Activated T-cell treated with anti-CD3 and anti-CD28 coated beads for 48 hours (primary cell): ENCODE measurements at regions not wholly inside any gene's neighbourhood (a gene's known extent, or its start where the extent isn't known, plus 50 kb on each side); places are given as distances from the start of the nearest gene placed in this dataset.

Experiments used
- DNase-seq: peaks from one replicate; pipeline ENCODE4 v3.0.0-alpha.2; 2020; ENCODE audit warnings: low read depth

DNA sequence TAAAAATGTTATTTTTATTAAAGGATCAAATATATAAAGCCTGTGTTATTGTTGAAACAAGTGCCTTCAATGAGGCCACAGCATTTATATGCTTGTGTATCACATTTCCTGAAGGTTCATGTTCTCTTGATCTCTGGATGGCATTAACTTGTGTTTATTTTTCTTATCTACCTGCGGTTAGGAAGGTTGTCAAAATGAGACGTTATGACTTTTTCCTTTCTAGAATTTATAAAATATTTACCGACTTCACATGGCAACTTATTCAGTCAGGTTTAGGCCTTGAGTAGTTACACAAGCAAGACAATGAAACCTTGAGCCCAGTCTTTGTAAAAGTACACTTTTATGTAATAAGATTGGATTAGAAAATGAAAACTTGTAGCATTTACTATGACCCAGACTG, 196.4 kb upstream of the ACVR2A start:
- DNase-seq: no peak

DNA sequence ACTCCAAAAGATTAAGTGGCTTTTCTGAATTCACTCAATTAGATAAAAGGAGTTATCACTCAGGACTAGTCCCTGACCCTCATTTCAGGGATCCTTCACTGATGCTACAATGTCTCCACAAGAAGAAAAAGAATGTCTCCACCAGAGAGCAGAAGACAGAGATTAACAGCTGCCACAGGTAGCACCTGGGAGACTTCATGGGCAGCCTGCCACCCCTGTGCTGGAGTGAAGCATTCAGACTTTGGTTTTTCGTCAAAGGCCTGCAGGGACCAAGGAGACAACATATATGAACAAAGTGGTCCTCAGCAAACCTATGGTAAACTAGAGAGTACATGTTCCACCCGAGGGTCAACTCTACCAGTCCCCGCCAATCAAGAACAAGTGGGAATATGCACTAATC, 197.0 kb upstream of the ACVR2A start:
- no peak for DNase-seq

DNA sequence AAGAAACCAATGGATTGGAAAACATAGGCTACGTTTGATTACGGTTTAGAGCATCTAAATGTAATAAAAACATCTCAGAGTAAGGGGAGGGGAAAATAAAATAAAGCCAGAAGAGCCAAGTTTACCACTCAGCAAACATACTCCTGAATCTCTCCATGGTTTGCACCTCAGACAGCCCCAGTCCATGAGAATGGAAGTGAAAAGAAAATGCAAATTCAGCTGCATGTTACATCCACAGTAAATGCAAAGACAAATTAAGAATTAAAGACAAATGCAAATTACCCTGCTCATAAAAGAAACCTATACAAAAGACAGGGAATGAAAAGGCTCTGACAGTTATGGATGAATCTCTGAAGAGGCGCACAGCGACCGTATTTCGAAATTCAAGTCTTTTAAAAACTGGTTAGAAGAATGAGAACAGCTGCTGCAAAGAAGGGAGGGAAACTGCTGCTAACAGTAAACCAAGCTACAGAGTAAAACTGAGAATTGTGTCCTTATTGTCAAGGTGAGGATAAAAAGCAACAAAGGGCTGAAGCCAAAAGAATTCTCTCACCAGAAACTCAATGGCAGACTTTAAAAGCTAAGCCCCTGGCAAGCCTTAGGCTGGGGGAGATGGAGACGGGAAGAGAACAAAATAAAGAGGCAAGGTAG, 197.9 kb upstream of the ACVR2A start:
- DNase-seq: no peak

DNA sequence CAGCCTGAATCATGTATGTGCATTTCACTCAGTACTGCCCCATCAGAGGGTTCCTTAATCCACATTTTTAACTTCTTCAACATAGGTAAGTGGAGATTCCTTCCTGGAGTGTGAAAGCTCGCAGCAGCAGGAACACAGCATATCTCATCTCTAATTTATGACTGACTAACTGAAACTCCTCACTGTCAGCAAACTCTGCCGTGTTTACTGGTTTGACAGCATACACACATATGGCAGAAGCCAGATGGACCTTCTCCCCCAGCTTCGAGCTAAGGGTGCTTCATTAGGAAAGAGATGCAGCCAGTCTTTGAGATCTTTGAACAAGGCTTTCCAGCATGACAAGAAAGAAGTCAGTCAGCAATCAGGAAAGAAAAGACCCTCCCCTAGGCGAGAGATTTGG, 200.3 kb upstream of the ACVR2A start:
- no peak for DNase-seq

DNA sequence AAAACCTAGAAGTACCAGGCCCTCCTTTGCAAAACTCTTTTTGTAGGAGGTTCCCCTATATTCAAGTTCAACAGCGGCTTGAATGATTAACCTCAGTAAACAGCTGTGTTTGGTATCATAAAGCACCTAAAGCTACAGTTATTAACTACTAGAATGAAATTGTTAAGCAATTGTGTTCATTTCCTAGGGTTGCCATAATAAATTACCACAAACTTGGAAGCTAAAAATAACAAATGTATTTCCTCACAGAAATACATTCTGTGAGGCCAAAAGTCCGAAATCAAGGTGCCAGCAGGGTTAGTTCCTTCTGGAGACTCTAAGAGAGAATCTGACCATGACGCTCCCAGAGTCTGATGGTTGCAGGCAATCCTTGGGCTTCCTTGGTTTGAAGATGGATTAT, 202.1 kb upstream of the ACVR2A start:
- no peak for DNase-seq

DNA sequence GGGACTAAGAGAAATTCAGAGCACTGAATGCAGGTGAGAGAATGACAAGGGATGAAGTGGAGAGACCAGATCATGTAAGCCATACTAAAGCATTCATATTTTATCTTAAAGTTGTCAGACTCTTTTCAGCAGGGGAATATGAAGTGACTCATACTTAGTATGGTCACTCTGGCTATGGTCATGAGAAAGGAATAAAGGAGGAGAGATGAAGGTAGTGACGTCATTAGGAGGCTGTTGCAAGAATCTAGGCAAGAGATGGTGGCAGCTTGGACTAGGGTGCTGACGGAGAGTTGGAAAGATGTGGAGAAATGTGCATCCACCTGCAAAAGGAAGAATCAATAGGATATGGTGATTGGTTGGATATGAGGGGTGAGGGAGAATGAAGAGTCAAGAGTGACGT, 203.2 kb upstream of the ACVR2A start:
- no peak for DNase-seq

DNA sequence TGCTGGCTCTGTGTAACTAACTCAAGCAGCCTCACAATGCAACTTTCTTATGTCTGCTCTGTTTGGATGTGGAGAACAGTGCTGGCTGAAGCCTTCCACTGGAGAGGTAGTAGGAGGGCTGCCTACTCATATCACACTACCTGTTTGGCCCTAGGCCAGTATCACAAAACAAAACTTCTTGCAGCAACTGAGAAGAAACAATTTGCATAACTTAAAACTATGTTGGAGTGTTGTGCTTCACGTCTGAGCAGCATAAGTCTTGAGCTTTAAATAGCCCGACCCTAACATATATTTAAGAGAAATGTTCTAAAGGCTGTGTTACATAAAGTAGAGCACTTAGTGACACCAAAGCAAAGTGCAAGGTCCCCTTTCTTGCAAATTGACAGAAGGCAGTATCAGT, 204.9 kb upstream of the ACVR2A start:
- no peak for DNase-seq

DNA sequence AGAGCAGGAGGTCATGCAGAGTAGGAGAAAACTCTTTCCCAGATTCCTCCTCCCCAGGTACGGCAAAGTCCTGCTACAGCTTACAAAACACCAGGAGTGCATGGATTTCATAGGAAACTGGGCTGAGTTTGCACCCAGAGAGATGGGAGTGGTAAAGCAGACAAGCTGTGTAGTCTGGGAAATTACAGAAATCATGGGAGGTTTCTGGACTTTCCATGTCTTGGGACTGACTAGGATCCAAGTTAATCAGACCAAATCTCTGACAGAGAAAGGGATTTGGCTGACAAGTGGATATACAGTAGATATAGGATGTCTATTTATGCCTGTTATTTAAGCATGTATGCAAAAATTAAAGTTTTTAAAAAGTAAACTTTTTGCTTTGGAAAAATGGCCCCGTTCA, 205.4 kb upstream of the ACVR2A start:
- no peak for DNase-seq

DNA sequence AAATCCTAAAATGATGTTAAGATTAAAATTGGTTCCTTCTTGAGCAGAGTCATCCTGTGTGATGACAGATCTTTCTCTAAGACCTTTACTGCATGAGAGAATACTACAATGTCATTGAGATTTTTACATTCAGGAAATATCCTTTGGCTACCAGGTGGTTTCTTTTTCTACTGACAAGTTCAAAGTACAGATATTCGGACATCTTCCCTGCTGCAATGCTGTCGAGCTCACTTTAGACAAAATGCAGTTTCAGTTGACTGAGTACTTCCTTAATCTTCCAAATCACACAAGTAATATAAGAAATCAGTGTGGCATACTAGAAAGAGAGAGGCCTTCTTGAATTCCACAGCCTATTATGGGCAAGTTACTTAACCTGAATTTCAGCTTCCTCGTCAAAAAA, 207.9 kb upstream of the ACVR2A start:
- no peak for DNase-seq

DNA sequence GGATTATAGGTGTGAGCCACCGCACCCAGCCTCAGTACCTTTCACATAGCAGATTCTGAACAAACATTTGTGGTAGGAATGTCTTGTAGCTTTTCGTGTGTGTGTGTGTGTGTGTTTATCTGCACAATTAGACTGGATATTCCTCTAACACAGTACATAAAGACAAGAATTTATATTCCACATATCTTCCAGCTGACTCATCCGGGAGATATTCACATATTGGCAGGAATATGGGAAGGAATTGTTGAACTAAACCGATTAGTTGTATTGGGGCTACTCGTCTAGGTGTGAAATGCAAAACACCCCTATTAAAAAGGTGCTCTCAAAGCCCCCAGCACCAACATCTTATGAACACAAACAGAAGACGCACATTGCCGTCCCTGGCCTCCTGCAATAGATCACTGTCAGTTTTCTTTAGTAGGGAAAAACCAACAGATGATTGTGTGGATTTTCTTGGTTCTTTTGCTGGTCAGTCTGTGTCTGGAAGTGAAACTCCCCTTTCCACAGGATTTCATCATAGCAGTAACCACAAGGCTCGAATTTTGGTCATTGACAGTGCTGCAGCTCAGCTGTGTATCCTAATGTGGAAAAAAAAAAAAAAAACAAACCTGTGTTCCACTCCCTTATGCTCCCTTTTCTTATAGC, 208.5 kb upstream of the ACVR2A start:
- DNase-seq: no peak

DNA sequence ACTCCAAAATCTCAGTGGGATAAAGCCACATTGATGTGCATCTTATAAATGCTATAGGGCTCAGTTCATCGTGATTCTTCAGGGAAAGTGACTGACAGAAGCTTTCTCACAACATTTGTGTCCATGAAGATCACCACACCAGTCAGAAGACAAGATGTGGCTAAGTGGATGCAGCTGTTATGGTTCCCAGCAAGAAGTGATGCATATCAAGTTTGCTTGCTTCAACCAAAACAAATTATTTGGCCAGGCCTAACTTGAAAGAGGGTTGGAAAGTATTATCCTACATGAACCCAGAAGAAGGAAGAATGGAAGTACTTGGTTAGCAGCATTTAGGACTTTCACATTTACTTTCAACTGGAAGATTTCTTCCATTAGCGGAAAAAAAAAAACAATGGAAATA, 210.0 kb upstream of the ACVR2A start:
- no peak for DNase-seq

DNA sequence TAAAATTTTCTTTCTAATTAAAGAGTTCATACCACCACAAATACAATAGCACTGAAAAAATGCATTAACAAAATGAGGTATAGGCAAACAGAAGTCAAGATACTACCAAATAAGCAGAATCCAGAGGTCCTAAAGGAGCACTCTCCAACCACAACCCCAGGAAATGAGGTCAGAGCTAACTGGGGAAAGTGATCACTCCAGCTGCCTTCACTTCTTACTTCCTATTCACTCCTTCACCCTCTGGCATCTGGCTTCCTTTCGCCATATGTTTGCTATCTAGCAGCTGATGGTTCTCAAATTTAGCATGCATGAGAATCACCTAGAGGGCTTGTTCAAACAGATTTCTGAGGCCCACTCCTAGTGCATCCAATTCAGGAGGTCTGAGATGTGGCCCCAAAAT, 212.6 kb upstream of the ACVR2A start:
- no peak for DNase-seq

DNA sequence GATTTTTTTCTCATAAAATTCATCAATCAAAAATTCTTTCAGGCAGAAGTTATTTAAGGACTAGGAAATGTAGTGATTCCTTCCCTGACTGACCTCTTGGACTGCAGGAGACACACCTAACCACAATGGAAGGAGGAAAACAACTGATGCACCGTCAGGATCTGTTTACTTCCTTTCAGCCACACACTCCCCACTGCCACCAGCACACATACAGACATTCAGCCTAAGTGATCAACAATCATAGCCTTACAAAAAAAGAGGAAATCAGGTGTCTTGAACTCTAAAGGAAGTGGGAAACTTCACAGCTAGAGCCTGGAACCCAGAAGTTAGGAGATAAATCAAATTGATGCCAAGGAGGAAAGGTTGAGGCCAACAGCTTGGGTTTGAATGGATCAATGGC, 213.5 kb upstream of the ACVR2A start:
- no peak for DNase-seq

DNA sequence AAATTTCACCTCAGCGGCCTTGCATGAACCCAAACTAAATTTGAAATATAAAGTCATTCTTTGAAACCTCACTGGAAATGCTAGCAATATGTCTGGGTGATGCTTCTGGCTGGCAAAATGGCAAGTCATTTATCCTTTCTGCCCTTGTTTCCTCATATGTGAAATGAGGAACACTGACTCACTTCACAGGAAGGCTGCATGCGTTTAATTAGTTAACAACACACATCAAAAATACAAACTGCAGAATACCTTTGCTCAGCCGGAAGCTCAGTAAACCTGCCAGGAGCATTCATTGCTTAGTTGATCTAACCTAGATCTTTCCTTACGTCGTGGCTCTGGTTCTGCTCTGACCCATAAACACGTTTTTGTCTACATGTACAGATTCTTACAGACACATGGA, 214.2 kb upstream of the ACVR2A start:
- no peak for DNase-seq

DNA sequence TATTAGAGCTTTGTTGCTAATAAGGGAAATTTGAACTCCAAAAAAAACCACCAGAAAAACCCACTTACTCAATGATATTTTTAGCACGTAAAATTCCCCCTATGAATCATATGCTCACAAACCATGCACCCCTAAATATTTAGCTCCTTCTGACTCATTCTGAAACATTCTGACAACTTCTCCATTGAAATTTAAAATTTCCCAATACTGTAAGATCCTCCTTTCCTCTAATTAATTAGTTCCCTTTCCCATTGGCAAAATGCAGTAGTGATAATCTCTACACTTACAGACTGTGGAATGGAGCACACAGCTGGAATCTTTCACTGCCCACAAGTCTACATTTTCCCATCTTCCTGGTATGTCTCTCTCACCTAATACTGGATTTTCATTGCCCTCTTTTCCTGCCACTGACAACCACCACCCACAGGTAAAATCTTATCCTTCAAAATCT, 215.8 kb upstream of the ACVR2A start:
- no peak for DNase-seq

DNA sequence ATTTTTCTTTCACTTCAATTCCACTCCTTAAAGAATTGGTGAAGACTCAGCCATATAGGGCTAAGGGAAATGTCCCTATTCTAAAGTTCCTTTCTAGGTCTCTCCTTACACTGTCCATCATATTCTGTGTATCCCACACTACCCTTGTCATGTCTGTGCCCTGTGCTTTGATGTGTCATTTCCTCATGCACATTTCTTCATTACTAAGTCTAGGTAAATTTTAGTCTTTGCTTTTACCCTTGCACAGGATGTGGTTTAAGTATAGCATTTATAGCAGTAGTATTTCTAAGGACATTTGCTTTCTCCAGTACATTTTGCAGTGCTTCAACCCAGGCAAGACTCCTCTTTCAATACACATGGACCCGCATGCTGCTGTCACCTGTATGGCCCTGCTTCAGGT, 221.5 kb upstream of the ACVR2A start:
- DNase-seq: no peak

DNA sequence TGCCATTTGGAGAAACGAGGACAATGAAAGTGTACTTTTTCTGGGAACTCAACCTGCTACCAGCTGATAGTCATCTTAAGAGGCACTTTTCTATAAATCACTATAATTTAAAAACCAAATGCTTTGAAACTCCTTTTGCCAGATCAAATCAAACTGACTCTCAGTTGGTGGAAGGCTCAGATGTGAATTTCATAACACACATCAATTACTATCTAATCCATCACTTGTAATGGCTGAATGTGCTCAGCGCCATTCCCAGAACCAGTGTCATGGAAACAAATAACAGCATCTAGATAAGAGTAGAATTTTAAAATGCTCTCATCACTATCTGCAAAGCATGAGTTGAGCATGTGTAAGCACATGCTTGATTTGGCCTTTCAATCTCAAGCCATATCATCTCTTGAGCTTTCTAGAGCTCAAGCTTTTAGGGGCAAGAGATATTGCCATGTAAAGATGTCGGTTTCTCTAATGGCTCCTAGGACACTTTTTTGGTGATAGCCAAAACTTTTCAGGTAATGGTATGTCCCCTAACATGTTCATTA, 223.1 kb upstream of the ACVR2A start:
- no peak for DNase-seq

DNA sequence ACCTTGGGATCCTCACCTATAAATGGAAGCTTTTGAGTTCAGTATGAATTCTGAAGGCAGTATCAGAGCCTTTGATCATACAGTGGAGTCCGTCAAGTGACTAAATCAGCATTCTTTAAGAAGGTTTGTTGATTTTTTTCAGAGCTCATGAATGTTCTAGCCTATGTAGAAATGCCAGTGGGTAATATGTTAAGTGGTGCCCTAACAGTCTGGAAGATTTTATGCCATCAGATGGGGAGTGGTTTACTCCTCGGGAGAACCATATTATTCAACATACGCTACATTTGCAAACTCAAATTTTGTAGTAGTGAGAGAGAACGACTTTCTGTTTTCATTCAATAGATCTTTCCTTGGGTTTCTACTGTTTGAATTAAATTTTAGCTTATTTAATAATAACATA, 225.0 kb upstream of the ACVR2A start:
- DNase-seq: no peak

DNA sequence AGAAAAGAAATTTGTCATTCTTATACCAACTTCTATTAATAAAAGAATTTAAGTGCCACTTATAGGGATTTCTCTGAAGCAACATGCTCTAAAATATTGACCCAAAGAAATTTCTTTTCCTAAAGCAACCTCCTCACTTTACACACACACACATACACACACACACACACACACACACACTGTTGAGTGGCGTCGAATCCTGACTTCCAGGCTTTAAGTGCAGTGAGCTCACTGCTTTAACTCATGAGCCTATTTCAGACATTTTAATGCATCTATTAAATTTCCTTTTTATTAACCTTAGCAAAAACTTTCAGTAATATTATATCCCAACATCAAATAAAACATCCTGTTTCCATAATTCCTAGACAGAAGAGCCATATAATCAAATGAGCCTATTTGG, 229.1 kb upstream of the ACVR2A start:
- no peak for DNase-seq

DNA sequence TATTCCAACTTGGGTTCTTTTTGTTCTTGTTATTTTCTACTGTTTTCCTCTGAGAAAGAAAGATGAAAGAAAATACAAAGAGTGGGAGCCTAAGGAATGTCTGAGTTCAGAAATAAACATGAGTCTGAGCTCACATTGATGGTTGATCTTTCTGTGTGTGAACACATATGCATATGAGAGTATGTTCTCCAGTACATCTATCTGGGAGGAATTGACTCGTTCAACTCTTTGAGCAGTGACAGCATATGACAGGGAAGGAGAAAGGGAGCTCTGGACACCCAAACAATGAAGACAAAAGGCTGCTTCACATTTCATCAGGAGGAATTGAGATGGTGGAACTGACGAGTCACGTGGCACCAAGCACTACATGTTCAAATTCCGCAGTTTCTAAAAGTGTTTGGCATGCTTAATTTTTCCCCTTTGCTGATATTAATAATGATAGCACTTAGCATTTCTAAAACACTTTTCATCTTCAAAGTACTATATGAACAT, 229.8 kb upstream of the ACVR2A start:
- DNase-seq: no peak

DNA sequence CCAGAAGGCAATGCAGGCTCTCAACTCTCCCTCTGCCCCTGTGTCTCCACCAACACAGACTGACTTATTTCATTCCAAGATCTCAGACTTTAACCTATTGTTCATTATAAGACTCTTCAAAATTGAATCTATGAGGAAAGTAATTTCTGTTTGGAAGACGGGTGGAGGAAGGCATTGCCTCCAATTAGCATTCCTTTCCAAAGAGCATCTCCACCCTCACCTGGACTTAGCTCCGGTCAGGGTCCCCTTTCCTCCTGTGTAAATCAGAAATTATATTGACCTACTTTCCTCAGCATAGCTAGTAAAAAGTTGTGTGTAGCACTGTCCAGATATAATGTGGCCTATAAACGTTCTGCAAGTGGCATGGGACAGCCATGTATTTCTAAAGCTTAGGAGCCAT, 230.4 kb upstream of the ACVR2A start:
- DNase-seq: no peak

DNA sequence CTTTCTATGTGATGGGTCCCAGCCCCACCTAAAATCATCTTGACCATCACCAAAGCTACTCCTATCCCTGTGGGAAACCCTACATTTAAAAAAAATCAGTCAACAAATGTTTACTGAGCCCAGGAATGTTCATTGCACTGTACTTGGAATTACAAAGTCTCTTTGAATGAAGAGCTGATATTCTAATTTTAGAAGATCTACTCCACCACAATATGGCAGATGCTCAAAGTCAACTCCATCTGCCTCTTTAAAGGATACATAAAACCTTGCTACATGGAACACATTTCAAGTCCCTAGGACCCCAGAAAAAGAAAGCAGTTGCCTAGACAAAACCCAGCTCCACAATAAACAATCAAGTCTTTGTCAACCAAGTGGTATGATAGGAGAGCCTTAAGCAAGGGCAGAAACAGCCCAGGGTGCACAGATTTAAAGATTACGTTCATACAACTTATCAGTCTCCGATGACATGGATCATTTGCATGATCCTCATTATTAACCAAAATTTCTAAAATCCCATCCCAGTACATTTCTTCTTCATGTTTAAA, 234.3 kb upstream of the ACVR2A start:
- DNase-seq: no peak

DNA sequence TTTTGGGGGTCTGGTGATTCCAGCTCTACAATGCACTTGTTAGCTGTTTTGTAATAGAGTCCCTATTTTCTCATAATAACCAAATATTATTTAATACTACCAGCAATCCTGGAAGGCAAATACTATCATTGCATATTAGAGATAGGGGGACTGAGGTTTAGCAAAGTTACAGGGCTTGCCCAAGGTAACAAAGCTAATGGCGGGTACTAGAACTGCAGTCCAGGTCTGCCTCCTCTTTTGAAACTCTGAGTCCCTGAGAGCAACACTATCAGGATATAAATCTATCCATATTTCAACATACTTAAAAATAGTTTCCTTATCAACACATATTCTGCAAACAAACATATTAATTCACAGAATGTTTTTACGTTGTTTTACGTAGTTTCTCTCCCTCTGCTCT, 235.5 kb upstream of the ACVR2A start:
- no peak for DNase-seq

DNA sequence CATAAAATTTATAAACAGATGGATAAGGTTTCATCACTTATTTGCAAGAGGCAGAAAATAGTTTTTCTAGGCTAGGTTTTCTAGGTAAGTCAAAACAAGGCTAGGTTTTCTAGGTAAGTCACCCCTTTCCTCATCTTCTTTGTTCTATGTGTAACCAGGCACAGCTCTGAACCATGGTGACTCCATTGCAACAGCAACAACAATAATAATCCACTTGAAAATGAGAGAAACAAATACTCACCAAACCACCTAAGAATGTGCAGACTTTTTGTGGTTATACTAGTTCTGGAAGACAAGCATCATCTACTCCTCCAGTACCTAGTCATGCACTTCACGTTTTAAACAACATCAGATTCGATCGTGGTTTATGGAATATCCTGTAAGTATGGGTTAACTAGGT, 237.4 kb upstream of the ACVR2A start:
- DNase-seq: no peak
